HG03039 (cell line): ENCODE measurements at regions not wholly inside any gene's neighbourhood (a gene's known extent, or its start where the extent isn't known, plus 50 kb on each side); places are given as distances from the start of the nearest gene placed in this dataset.

Experiments
- ATAC-seq: cut with Tn5 transposase; IDR thresholded peaks from one replicate; pipeline ENCODE4 v1.9.1; 2021; ENCODE audit warnings: mild to moderate bottlenecking, moderate library complexity; ENCODE audit not compliant: unreplicated experiment

- no peak for ATAC-seq
Measured at GRCh38 chr2:16283071-16283850, 342.9 kb downstream of the MYCN start.

DNA sequence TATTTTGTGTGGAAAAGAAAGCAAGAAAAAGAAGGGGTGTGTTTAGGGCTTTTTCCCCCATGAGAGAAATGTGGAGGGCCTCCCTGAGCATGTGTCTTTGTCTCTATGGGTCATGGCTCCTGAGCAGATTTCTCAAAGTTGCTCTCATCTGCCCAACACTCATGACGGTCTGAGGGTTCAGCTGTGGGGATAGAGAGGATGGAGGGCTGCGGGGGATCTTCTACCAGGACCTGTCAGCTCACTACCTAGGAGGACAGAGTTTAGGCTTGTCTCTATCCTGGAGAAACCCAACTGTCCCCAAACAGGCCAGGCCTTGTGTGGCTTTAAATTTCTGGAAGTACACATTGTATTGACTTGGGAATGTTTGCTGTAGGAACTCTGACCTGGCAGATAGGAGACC, 342.2 kb downstream of the MYCN start:
- no peak for ATAC-seq

DNA sequence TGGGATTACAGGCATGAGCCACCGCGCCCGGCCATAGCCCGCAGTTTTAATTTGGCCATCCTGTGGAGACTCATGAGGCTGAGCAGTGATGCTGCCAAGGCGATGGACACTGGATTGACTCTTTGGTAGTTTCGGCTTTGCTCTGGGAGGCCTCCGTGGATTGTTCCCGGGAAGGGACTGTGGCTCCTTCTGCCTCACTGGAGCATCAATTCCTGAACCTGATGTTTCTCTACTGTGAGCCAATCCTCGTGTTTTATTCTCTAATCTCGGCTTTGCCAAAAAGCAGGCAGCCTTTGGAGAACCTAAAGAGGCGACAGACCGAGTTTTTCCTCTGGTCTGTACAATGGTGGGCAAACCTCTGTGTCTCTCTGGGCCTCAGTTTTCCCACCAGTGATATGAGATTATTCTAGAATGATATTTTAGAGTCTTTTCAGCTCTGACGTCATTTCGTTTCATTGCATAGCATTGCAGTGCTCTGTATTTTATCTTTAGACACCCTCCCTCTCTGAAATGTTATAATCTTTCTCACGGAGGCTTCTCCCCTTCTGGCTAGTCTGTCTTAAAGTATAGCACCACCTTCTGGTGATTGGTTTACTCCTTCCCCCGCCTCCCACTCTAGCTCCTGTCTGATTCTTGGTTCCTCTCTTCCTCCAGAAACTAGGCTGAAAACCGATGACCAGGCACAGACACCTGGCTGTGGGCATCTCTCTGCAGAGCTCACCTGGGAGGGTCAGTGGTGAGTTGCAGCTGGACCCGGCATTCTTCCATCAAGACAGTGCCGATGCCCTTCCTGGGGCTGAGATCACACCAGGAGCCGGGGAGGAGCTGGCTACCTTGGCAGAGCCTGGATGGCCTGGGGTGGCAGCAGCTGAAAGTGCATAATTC, 341.3 kb downstream of the MYCN start:
- ATAC-seq = no peak

- ATAC-seq = no peak
Measured at GRCh38 chr2:16280081-16280480, 339.7 kb downstream of the MYCN start.

DNA sequence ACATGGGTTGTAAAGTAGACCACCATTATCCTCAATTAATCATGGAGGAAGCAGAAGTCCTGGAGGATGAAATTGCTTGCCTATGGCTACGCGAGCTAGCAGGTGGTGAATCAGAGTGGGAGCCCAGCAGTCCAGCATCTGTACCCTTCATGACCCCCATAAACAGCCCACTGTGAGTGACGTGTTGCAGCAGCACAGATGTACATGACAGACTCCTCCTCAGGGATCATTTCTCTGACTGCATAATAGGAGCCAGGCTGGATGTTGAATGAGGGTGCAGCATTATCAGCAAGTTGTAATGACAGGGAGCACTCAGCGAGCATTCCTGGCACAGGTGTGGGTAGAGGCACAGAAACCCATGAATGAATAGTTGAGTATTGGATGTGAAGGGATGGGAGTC, 339.3 kb downstream of the MYCN start:
- no peak for ATAC-seq

GRCh38 chr2:16279201-16279570, 338.8 kb downstream of the MYCN start:
- no peak for ATAC-seq

GRCh38 chr2:16278421-16279200, 338.3 kb downstream of the MYCN start:
- ATAC-seq = no peak

DNA sequence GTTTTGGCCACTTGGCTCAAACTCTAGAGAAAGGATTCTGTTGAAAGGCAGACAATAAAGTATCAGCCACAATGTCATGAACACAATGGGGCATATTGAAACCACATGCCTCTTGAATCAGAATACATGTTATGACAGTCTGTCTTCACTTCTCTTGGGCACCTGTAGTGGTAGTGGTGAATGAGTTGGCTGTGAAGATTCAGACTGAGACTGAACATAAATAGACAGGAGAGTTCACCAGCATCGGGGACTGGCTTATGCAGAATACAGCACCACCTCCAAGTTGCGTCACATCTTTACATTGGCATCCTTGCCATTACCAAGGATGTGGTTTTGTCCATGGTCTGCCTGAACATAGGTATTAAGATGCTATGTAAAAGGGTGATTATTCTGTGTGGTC, 336.8 kb downstream of the MYCN start:
- ATAC-seq = no peak

- no peak for ATAC-seq
Measured at GRCh38 chr2:16275661-16276060, 335.3 kb downstream of the MYCN start.

GRCh38 chr2:16275131-16275530, 334.8 kb downstream of the MYCN start:
- ATAC-seq = no peak

DNA sequence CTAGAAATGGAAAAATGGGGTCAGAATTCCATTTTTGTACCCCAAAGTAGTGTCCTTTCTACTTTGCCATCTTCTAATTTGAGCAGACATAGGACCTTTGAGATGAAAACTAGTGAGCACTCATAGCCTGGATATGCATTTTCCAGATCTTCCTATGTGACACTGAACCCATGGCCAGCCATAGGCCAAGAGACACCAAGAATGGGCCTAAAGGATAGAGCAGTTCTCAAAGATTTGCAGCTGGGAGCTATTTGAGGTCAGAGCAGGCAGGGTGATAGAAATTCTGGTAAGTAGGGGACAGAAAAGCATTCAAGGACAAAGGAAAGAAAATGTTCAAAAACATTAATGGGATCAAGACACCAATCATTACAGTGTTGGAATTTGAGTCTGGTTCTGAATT, 332.8 kb downstream of the MYCN start:
- ATAC-seq = no peak

GRCh38 chr2:16272038-16272788, 331.9 kb downstream of the MYCN start:
- ATAC-seq = no peak

DNA sequence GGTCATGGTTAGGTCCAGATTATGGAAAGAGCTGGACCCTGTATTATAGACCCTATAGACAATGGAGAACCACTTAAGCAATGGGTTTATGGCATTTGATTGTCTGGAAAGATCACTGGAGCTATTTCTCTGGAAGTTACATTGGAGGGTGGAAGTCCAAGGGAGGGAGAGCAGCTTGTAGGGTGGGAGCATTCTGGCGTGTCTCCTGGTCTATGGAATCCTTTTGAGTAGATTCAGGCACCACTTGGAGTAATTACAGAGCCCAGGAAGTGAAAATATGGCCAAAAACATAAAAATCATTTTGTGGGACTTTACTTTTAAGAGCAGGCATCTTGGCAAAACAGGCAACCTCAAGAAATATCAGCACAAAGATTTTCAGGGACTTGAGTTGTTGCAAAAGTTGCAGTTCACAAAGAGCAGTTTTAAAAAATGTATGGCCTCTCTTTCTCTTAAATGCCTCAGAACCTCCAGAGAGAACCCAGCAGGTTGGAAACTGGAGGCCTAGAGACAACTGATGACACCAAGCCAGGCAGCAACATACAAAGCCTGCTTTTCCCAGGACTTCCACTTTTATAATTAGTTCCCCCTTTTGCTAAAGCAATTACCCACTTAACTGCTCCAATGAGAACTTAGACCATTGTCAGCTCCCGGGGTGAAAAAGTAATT, 331.0 kb downstream of the MYCN start:
- ATAC-seq = no peak

DNA sequence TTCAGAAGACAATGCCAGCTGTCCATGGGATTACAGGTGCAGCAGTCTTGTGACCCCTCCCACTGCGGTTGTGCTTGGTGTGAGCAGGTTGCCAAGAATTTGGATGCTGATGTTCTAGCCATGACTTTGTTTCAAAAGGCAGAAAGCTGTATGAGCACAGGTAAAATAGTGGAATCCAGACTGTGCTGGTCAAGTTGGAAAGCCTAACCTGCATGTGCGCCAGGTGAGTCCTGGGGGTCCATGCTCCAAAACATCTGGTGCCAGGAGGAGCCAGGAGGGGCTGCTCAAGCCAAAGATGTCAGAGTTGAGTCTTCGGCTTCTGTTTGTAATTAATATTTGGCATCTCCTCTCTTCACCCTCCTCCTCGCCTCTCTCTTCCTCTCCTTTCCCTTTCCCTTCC, 330.1 kb downstream of the MYCN start:
- no peak for ATAC-seq

DNA sequence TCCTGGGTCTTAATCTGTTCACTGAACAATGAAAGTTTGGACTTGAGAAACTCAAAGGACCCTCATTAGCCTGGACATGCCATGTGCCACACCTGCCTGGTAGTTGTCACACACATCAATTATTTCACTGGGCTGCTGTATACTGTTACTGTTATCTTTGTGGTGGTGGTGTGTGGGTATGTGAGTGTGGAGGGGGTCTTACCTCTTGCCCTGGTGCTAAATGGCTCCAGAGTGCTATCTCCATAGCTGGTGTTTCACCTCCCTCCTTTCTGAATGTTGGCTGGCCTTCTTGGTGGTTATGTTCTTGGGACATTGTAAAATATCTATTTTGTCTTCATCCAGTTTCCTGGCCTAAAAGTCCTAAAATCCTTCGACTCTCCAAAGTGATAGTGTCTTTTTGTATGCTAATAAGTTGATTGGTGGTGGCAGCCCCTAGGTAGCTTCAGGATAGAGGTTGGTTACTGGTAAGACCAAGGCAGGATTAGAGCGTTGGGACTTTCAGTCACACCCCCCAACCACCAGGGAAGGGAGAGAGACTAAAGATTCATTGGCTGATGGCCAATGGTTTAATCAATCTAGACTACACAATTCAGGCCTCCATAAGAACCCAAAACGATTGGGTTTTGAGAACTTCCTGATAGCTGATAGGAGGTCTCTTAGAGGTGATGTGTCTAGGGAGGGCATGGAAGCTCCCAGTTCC, 328.1 kb downstream of the MYCN start:
- no peak for ATAC-seq

DNA sequence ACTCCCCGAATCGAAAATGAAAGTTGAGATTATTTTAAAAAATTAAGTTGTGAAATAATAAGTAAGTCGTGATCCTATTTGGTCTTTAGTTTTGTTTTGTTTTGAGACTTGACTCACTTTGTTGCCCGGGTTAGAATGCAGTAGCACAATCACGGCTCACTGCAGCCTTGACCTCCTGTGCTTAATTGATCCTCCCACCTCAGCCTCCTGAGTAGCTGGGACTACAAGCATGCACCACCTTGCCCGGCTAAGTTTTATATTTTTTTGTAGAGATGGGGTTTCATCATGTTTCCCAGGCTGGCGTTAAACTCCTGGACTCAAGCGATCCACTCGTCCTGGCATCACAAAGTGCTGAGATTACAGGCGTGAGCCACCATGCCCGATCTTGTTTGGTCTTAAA, 326.2 kb downstream of the MYCN start:
- no peak for ATAC-seq

GRCh38 chr2:16264931-16265540, 324.7 kb downstream of the MYCN start:
- no peak for ATAC-seq

GRCh38 chr2:16264491-16264890, 324.1 kb downstream of the MYCN start:
- no peak for ATAC-seq

DNA sequence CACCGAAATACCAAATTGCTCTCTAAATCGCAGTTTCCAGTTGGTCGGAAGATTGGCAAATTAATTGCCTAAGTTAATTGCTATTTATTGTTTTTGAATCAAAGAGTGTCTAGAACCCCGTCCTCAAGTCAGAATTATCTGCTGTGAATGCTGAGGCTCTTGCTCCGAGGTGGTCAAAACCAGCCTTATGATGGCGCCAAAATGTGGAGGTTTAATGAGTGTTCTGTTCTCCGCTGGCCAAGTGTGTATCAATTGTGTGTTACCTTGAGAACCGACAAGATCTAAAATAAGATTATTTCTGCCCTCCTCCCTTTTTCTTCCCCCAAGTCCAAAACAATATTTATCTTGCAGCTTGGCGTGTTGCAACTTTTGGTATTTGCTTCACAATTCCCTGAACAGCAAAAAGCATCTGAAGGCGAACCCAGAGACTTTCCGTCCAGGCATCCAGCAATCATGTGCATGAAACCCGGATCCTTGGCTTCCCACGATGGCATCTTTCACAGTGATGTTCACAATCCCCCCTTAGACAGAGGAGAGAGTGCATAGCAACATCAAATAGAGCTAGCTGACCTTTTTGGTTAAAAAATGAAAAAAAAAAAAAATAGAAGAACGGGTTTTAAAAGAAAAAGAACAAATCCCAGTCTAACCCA, 323.0 kb downstream of the MYCN start:
- no peak for ATAC-seq
